Upper lobe of left lung (tissue), 4 donors: ENCODE measurements at regions not wholly inside any gene's neighbourhood (a gene's known extent, or its start where the extent isn't known, plus 50 kb on each side); places are given as distances from the start of the nearest gene placed in this dataset.

ENCODE experiments used
- CTCF ChIP-seq, 6 experiments: fragments of 450-650 bp in 4 of 6; fragments of 200-600 bp in 2 of 6; sonication (generic) in 2 of 6; IDR thresholded peaks; one replicate each; pipeline ENCODE4 v1.5.1; 2016 to 2019; ENCODE audit warnings: antibody characterized with exemption in 6 of 6
- EP300 ChIP-seq, 4 donors: sonication (generic); formaldehyde crosslinking; IDR thresholded peaks; one replicate each; pipeline ENCODE4 v1.5.1; 2017; ENCODE audit warnings: antibody characterized with exemption in 4 of 4, control low read depth in 2 of 4
- POLR2A ChIP-seq, 4 donors: fragments of 450-650 bp; IDR thresholded peaks; one replicate each; pipeline ENCODE4 v1.5.1; 2016 to 2017; ENCODE audit warnings: antibody characterized with exemption in 4 of 4, mild to moderate bottlenecking in 2 of 4
- POLR2AphosphoS5 ChIP-seq, 2 donors: sonication (generic); formaldehyde crosslinking; IDR thresholded peaks; one replicate each; pipeline ENCODE4 v1.5.1; 2017; ENCODE audit warnings: antibody characterized with exemption in 2 of 2

GRCh38 chr2:150403457-150403856, 84.0 kb downstream of the RND3 start:
- TF ChIP-seq POLR2A (IDR thresholded peaks at IDR 0.05): no peak
- TF ChIP-seq CTCF (IDR thresholded peaks at IDR 0.05): no peak
- no peak for TF ChIP-seq EP300 (IDR thresholded peaks at IDR 0.05)
- no peak for TF ChIP-seq POLR2AphosphoS5 (IDR thresholded peaks at IDR 0.05)
